GM12891 (cell line): ENCODE measurements at regions not wholly inside any gene's neighbourhood (a gene's known extent, or its start where the extent isn't known, plus 50 kb on each side); places are given as distances from the start of the nearest gene placed in this dataset.

Experiments
- PAX5 ChIP-seq: IDR thresholded peaks from 2 replicates; pipeline ENCODE4 v1.6.1; 2011; ENCODE audit warnings: low read length, moderate library complexity, mild to moderate bottlenecking; ENCODE audit not compliant: insufficient read depth, severe bottlenecking
- POLR2A ChIP-seq: IDR thresholded peaks from 2 replicates; pipeline ENCODE4 v1.6.1; 2011; ENCODE audit warnings: low read depth, low read length, control low read depth
- POLR2AphosphoS5 ChIP-seq: IDR thresholded peaks from 2 replicates; pipeline ENCODE4 v1.6.1; 2011; ENCODE audit warnings: low read depth, low read length, control low read depth
- POU2F2 ChIP-seq: IDR thresholded peaks from 2 replicates; pipeline ENCODE4 v1.6.1; 2011; ENCODE audit warnings: low read depth, mild to moderate bottlenecking, control low read depth, low read length, moderate library complexity
- SPI1 ChIP-seq: IDR thresholded peaks from 2 replicates; pipeline ENCODE4 v1.6.1; 2011; ENCODE audit warnings: low read depth, low read length, control low read depth
- TAF1 ChIP-seq: IDR thresholded peaks from 2 replicates; pipeline ENCODE4 v1.6.1; 2011; ENCODE audit warnings: low read depth, low read length, control low read depth

- TF ChIP-seq POLR2A, result no peak
- TF ChIP-seq TAF1, result no peak
- no peak for TF ChIP-seq POLR2AphosphoS5
- no peak for TF ChIP-seq SPI1
- TF ChIP-seq POU2F2, result no peak
- no peak for TF ChIP-seq PAX5
Observed at GRCh38 chrX:33923262-33923661, 208.9 kb downstream of the FAM47A start.
